ENCODE measurements at regions not wholly inside any gene's neighbourhood (a gene's known extent, or its start where the extent isn't known, plus 50 kb on each side); places are given as distances from the start of the nearest gene placed in this dataset.

DNA sequence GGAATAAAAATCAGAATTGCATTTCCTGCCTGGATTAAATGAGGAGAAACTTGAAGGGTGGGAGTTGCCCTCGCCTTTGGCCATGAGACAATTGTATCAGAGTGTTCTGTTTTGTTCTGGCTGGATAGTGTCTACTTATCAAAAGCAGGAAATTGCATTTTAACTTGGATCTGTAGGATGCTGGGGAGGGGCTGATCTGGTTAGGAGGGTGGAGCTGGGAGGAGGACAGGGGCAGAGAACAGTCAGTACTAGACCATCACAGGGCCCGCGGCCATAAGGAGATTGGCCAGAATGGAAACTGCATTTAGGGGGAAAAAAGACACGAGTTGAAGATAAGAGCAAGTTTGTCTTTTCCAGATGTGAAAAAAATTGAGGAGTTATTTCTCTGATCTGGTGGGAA, 199.1 kb upstream of the POU3F3 start:
- intact Hi-C loops (cut with DNase I): no loop called here
- H3K36me3 ChIP-seq: no peaks in the 10 kb centered on the region
- H3K4me1 ChIP-seq: peaks cover 0 to 59% (median 23%) of the 10 kb centered on the region in 9 donors
- no peak overlapping the region for H3K4me3 ChIP-seq
- WGBS, 2 donors: 33 to 42% methylated on average over 4 of the region's 4 CpGs
- TF ChIP-seq, protein P1, sequence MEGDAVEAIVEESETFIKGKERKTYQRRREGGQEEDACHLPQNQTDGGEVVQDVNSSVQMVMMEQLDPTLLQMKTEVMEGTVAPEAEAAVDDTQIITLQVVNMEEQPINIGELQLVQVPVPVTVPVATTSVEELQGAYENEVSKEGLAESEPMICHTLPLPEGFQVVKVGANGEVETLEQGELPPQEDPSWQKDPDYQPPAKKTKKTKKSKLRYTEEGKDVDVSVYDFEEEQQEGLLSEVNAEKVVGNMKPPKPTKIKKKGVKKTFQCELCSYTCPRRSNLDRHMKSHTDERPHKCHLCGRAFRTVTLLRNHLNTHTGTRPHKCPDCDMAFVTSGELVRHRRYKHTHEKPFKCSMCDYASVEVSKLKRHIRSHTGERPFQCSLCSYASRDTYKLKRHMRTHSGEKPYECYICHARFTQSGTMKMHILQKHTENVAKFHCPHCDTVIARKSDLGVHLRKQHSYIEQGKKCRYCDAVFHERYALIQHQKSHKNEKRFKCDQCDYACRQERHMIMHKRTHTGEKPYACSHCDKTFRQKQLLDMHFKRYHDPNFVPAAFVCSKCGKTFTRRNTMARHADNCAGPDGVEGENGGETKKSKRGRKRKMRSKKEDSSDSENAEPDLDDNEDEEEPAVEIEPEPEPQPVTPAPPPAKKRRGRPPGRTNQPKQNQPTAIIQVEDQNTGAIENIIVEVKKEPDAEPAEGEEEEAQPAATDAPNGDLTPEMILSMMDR (IDR thresholded peaks at IDR 0.05): no peak
- peaks cover 0 to 54% (median 26%) of the 10 kb centered on the region in 7 donors for H3K27me3 ChIP-seq
- peak overlapping the region in 9 of 10 donors; percentile 32 to 83 (median 59) for H3K27ac ChIP-seq
- no peaks in the 10 kb centered on the region for H3K9me3 ChIP-seq
- ATAC-seq: peak; percentile 41 to 94 (median 86)
- peak; percentile 34 to 48 for DNase-seq

DNA sequence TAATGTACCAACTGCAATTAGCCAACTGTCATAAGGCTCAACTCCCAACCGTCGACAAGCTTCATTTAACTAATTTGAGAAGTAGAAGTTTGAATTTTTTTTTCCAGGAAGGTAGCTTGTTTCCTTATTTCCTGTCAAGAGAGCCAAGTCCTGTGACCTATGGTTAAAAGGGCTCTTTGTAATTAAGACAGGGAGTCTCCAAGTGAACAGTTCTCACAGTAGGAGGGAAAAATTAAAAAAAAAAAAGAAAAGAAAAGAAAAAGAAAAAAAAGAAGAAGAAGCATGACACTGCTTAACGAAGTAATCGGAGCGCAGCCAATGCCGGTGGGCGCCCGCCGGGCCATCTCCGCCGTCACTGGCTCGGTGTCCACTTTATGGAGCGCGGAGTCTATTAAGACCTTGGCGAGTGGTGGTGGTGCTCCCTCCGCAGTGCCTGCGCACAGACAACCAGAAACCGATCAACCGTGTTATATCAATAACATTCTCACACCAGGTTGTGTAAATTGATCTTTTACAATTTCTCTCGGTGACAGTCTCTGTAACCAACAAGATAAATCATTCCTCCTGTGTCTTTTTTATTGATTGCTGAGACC, 197.2 kb upstream of the POU3F3 start:
- Histone ChIP-seq H3K4me1 (peaks cover 0 to 59% (median 23%) of the 10 kb centered on the region in 9 donors), H3K27ac (peak overlapping the region in 8 of 10 donors; percentile 14 to 83 (median 60)), H3K4me3 (peak overlapping the region in 2 of 10 donors; percentile 15 to 18), H3K27me3 (peaks cover 0 to 68% (median 33%) of the 10 kb centered on the region in 7 donors), H3K36me3 (no peaks in the 10 kb centered on the region), H3K9me3 (no peaks in the 10 kb centered on the region)
- WGBS, 2 donors: 16 to 22% methylated on average over 20 of the region's 20 CpGs
- intact Hi-C loops (cut with DNase I): no loop called here
- ATAC-seq (peak in 4 of 8 donors; percentile 16 to 43 (median 31)), DNase-seq (peak; percentile 3 to 16)
- TF ChIP-seq, protein P1 (IDR thresholded peaks at IDR 0.05): no peak

DNA sequence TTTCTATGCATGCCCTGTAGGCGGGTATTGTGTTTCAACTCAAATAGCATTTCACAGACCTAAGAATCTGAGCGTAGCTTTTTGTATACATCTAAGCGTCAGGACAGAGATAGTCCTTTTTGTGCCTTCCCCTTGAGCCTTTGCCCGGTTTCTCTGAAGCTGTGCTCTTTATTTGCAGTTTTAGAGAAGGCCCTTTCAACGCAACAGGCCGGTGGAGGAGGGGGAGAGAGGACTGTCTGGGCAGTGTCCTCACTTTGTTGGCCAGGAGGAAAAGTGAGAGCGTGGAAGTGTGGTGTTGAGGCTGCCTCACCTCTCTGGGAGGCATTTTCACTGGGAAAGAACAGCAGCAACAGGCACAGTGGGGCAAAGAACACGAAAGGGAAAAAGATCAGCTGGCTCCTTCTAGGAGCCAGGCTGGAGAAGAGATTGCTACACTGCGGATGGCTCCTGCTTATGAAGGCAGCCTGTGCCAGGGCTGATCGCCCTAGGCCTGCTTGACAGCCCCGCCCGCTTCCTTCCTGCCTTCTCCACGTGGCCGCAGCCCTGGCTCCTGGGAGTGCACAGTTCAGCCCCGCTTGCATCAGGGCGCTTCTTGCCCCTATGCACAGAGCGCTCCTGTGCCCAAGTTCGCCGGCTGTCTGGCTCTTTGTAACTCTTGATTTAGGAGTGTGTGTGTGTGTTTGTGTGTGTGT, 195.6 kb upstream of the POU3F3 start:
- peak; percentile 62 to 64 for DNase-seq
- WGBS, 2 donors: 32 to 34% methylated on average over 19 of the region's 19 CpGs
- H3K4me3 ChIP-seq: no peak overlapping the region
- H3K4me1 ChIP-seq: peaks cover 0 to 53% (median 23%) of the 10 kb centered on the region in 9 donors
- TF ChIP-seq, protein P1 (IDR thresholded peaks at IDR 0.05): no peak
- H3K9me3 ChIP-seq: no peaks in the 10 kb centered on the region
- peaks cover 0 to 68% (median 33%) of the 10 kb centered on the region in 7 donors for H3K27me3 ChIP-seq
- intact Hi-C loops (cut with DNase I): no loop called here
- ATAC-seq: peak; percentile 82 to 93 (median 87)
- peak overlapping the region; percentile 21 to 83 (median 68) for H3K27ac ChIP-seq
- no peaks in the 10 kb centered on the region for H3K36me3 ChIP-seq

DNA sequence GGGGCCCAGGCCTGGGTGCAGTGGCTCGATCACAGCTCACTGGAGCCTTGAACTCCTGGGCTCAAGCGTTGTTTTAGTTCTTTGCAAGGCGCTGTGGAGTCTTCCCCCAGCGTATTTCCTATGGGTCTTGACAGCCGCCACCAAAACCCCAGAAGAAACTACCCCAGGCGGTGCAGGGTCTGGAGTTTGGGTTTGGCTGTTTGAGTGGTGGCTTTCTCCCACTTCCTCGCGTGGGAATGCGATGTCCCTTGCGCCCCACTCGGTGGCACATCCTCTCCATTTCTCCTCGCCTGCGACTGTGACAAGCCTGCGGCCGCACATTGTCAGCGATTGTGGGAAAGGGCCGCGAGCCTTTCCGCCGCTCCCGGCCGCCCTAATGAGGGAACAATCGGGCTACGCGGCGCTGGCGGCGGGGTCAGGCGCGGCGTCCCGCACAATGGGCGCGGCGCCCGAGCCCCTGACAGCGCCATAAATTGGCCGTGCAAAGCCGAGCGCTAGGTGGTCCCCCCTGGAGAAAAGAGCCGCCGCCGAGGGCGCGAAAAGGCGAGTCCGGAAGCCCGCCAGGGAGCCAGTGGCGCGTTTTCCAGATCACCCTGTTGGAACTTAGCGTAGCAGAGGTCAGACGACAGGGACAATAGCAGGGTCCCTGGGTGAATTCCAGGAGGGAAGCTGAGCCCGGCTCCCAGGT, 194.9 kb upstream of the POU3F3 start:
- no peaks in the 10 kb centered on the region for H3K36me3 ChIP-seq
- no peaks in the 10 kb centered on the region for H3K9me3 ChIP-seq
- WGBS, 2 donors: 6 to 8% methylated on average over 53 of the region's 53 CpGs
- ATAC-seq (peak; percentile 25 to 68 (median 42)), DNase-seq (peak; percentile 11 to 27)
- H3K4me1 ChIP-seq: peaks cover 0 to 53% (median 23%) of the 10 kb centered on the region in 9 donors
- peaks cover 0 to 66% (median 33%) of the 10 kb centered on the region in 7 donors for H3K27me3 ChIP-seq
- TF ChIP-seq, protein P1 (IDR thresholded peaks at IDR 0.05): no peak
- intact Hi-C loops (cut with DNase I): no loop called here
- peak overlapping the region; percentile 41 to 83 (median 73) for H3K27ac ChIP-seq
- peak overlapping the region in 7 of 10 donors; percentile 25 to 43 (median 40) for H3K4me3 ChIP-seq

Data from heart right ventricle (tissue), 16 donors.